ENCODE measurements at regions not wholly inside any gene's neighbourhood (a gene's known extent, or its start where the extent isn't known, plus 50 kb on each side); places are given as distances from the start of the nearest gene placed in this dataset.

GRCh38 chr5:96595300-96596090 lies 66.7 kb upstream of the CAST start:
- H3K27me3 Mint-ChIP-seq = no peaks in the 10 kb centered on the region
- H3K27ac Mint-ChIP-seq = no peak overlapping the region

GRCh38 chr5:96597438-96598020 lies 64.6 kb upstream of the CAST start:
- Mint-ChIP-seq H3K9me3 (ENCODE audit: low read depth) (no peaks in the 10 kb centered on the region), H3K27me3 (peaks cover 2% of the 10 kb centered on the region), H3K36me3 (no peaks in the 10 kb centered on the region), H3K4me1 (ENCODE audit: low read depth) (peaks cover 12% of the 10 kb centered on the region), H3K4me3 (no peak overlapping the region), H3K27ac (peak overlapping the region; percentile 78)

More at GRCh38 chr5:96595300-96596090, 66.7 kb upstream of the CAST start:
- H3K36me3 Mint-ChIP-seq = no peaks in the 10 kb centered on the region
- H3K9me3 Mint-ChIP-seq (ENCODE audit: low read depth) = no peaks in the 10 kb centered on the region
- peaks cover 10% of the 10 kb centered on the region for H3K4me1 Mint-ChIP-seq (ENCODE audit: low read depth)
- H3K4me3 Mint-ChIP-seq = no peak overlapping the region

- H3K4me1 Mint-ChIP-seq (ENCODE audit: low read depth) = peaks cover 12% of the 10 kb centered on the region
- no peak overlapping the region for H3K27ac Mint-ChIP-seq
- H3K27me3 Mint-ChIP-seq = peaks cover 2% of the 10 kb centered on the region
- H3K9me3 Mint-ChIP-seq (ENCODE audit: low read depth) = no peaks in the 10 kb centered on the region
- H3K4me3 Mint-ChIP-seq = no peak overlapping the region
- no peaks in the 10 kb centered on the region for H3K36me3 Mint-ChIP-seq
These were observed 61.0 kb upstream of the CAST start for GRCh38 chr5:96601200-96601599.

- H3K4me1 Mint-ChIP-seq (ENCODE audit: low read depth) = peaks cover 12% of the 10 kb centered on the region
- H3K4me3 Mint-ChIP-seq = no peak overlapping the region
- no peak overlapping the region for H3K27ac Mint-ChIP-seq
- H3K27me3 Mint-ChIP-seq = peaks cover 2% of the 10 kb centered on the region
- no peaks in the 10 kb centered on the region for H3K9me3 Mint-ChIP-seq (ENCODE audit: low read depth)
- no peaks in the 10 kb centered on the region for H3K36me3 Mint-ChIP-seq
These were observed 60.4 kb upstream of the CAST start for GRCh38 chr5:96601715-96602244.

DNA sequence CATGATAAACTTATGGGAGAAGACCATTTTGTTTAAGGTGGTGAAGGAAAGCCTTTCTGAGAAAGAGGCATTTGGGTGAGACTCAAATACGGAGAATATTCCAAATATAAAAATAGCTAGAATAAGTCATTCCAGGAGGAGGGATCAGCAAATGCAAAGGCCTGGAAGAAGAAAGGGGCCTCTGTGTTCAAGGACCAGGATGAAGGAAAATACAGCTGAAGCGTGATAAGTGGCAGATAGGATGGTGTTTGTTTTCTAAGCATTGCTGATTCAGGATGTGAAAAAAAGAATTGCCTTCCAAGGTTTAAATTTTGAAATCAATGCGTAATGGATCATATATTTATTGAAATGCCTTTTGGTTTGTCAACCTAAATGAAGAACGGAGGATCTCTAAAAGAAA lies 59.4 kb upstream of the CAST start:
- H3K27ac Mint-ChIP-seq = no peak overlapping the region
- H3K27me3 Mint-ChIP-seq = peaks cover 2% of the 10 kb centered on the region
- H3K4me1 Mint-ChIP-seq (ENCODE audit: low read depth) = peaks cover 5% of the 10 kb centered on the region
- H3K4me3 Mint-ChIP-seq = no peak overlapping the region
- H3K36me3 Mint-ChIP-seq = no peaks in the 10 kb centered on the region
- H3K9me3 Mint-ChIP-seq (ENCODE audit: low read depth) = no peaks in the 10 kb centered on the region

- Mint-ChIP-seq H3K36me3 (no peaks in the 10 kb centered on the region), H3K27me3 (peaks cover 8% of the 10 kb centered on the region), H3K4me3 (no peak overlapping the region), H3K9me3 (ENCODE audit: low read depth) (no peaks in the 10 kb centered on the region), H3K27ac (no peak overlapping the region), H3K4me1 (ENCODE audit: low read depth) (peaks cover 2% of the 10 kb centered on the region)
These were observed 56.9 kb upstream of the CAST start for GRCh38 chr5:96605144-96605837.

DNA sequence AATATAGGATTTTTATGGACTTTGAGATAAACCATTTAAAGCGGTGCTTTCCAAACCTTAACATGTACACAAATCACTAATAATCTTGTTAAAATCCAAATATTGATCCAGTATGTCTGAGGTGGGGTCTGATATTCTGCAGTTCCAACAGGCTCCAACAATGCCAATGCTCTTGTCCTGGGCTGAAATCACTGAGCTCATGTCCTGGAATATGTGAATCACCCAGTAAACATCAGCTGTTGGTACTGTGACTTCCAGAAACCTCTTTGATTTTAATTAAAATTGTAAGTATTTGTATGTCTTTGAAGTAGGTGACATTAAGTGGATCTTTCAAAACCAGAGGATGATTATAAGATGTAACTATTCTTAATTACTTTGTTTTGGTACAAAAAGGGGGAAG lies 52.8 kb upstream of the CAST start:
- Mint-ChIP-seq H3K27ac (no peak overlapping the region), H3K4me3 (no peak overlapping the region), H3K9me3 (ENCODE audit: low read depth) (no peaks in the 10 kb centered on the region), H3K27me3 (peaks cover 12% of the 10 kb centered on the region), H3K36me3 (no peaks in the 10 kb centered on the region), H3K4me1 (ENCODE audit: low read depth) (peaks cover 4% of the 10 kb centered on the region)

GRCh38 chr5:96610747-96611146 lies 51.4 kb upstream of the CAST start:
- H3K4me1 Mint-ChIP-seq (ENCODE audit: low read depth) = peaks cover 4% of the 10 kb centered on the region
- H3K27me3 Mint-ChIP-seq = peaks cover 12% of the 10 kb centered on the region

GRCh38 chr5:96611946-96612345 lies 50.2 kb upstream of the CAST start:
- Mint-ChIP-seq H3K27me3 (peaks cover 12% of the 10 kb centered on the region), H3K4me3 (no peak overlapping the region), H3K9me3 (ENCODE audit: low read depth) (no peaks in the 10 kb centered on the region), H3K4me1 (ENCODE audit: low read depth) (peaks cover 4% of the 10 kb centered on the region), H3K27ac (no peak overlapping the region), H3K36me3 (no peaks in the 10 kb centered on the region)

More at GRCh38 chr5:96610747-96611146, 51.4 kb upstream of the CAST start:
- H3K27ac Mint-ChIP-seq = no peak overlapping the region
- H3K36me3 Mint-ChIP-seq = no peaks in the 10 kb centered on the region
- H3K4me3 Mint-ChIP-seq = no peak overlapping the region
- H3K9me3 Mint-ChIP-seq (ENCODE audit: low read depth) = no peaks in the 10 kb centered on the region
